Keratinocyte (primary cell): ENCODE measurements at regions not wholly inside any gene's neighbourhood (a gene's known extent, or its start where the extent isn't known, plus 50 kb on each side); places are given as distances from the start of the nearest gene placed in this dataset.

Experiments used
- DNase-seq: peaks from one replicate; pipeline ENCODE4 v3.0.0-alpha.2; 2011; ENCODE audit warnings: low read depth, missing footprints, low spot score
- FAIRE-seq: peaks from 2 replicates; lab custom pipeline; 2011; peaks lifted over from hg19 to GRCh38; lab: Jason Lieb, UNC
- H2AFZ ChIP-seq: 2 replicates; pipeline ENCODE4 v1.6.0; 2012; ENCODE audit warnings: low read length, control low read depth, inconsistent platforms; ENCODE audit not compliant: control insufficient read depth
- H3K27ac ChIP-seq: 2 replicates; pipeline ENCODE4 v1.5.1; 2011; ENCODE audit warnings: low read length; ENCODE audit not compliant: control insufficient read depth, insufficient read depth
- H3K27me3 ChIP-seq: 3 replicates; pipeline ENCODE4 v1.6.0; 2011; ENCODE audit warnings: low read length; ENCODE audit not compliant: control insufficient read depth, insufficient read depth; ENCODE audit errors: extremely low read depth
- H3K36me3 ChIP-seq, 2 experiments: 2 replicates in 1 of 2; 3 replicates in 1 of 2; pipeline ENCODE4 v1.5.1; 2011; ENCODE audit warnings: low read length in 2 of 2, mild to moderate bottlenecking in 1 of 2; ENCODE audit not compliant: control insufficient read depth in 2 of 2, insufficient read depth in 2 of 2; ENCODE audit errors: extremely low read depth in 1 of 2
- H3K4me1 ChIP-seq: 3 replicates; pipeline ENCODE4 v1.5.1; 2011; ENCODE audit warnings: low read length; ENCODE audit not compliant: control insufficient read depth, insufficient read depth; ENCODE audit errors: extremely low read depth
- H3K4me2 ChIP-seq: 3 replicates; pipeline ENCODE4 v1.6.0; 2011; ENCODE audit warnings: low read depth, low read length; ENCODE audit not compliant: control insufficient read depth, insufficient read depth; ENCODE audit errors: extremely low read depth
- H3K4me3 ChIP-seq, 3 experiments: fragments of 200-600 bp in 1 of 3; sonication (generic) in 1 of 3; 2 replicates in 2 of 3; 3 replicates in 1 of 3; pipeline ENCODE4 v1.5.1; 2011 to 2016; ENCODE audit warnings: low read length in 3 of 3, mild to moderate bottlenecking in 3 of 3, control low read depth in 2 of 3, inconsistent platforms in 1 of 3, low read depth in 1 of 3, mixed read lengths in 1 of 3, mixed run types in 1 of 3, moderate library complexity in 1 of 3; ENCODE audit not compliant: control insufficient read depth in 2 of 3, insufficient read depth in 2 of 3; ENCODE audit errors: extremely low read depth in 1 of 3
- H3K79me2 ChIP-seq: 2 replicates; pipeline ENCODE4 v1.6.0; 2012; ENCODE audit warnings: low read length; ENCODE audit not compliant: control insufficient read depth, insufficient read depth
- H3K9ac ChIP-seq: 3 replicates; pipeline ENCODE4 v1.6.0; 2011; ENCODE audit warnings: low read length; ENCODE audit not compliant: control insufficient read depth, insufficient read depth; ENCODE audit errors: extremely low read depth
- H3K9me1 ChIP-seq: 3 replicates; pipeline ENCODE4 v1.6.0; 2011; ENCODE audit warnings: low read length; ENCODE audit not compliant: control insufficient read depth, insufficient read depth; ENCODE audit errors: extremely low read depth
- H3K9me3 ChIP-seq: 2 replicates; pipeline ENCODE4 v1.5.1; 2012; ENCODE audit warnings: low read depth, low read length; ENCODE audit not compliant: control insufficient read depth
- H4K20me1 ChIP-seq: 3 replicates; pipeline ENCODE4 v1.6.0; 2011; ENCODE audit warnings: low read length; ENCODE audit not compliant: control insufficient read depth, insufficient read depth; ENCODE audit errors: extremely low read depth
- EZH2 ChIP-seq: IDR thresholded peaks from one replicate; pipeline ENCODE4 v1.6.1; 2012; ENCODE audit warnings: inconsistent platforms, mild to moderate bottlenecking, low read length, moderate library complexity
- dilution Hi-C: fragments of 300-500 bp; cut with MboI; formaldehyde crosslinking; loops from one replicate; pipeline ENCODE4 v1.7.0; 2020; ENCODE audit warnings: low sequenced_read_pairs; ENCODE audit not compliant: extremely low pct_ligation_motif_present
- TF ChIP-seq, protein P1 (sequence below), 3 experiments: IDR thresholded peaks in 1 of 3; conservative IDR thresholded peaks in 1 of 3; optimal IDR thresholded peaks in 1 of 3; 2 replicates in 2 of 3; 3 replicates in 1 of 3; pipeline versions ENCODE3 to v1.5.1; 2011; ENCODE audit warnings: low read length in 3 of 3, mild to moderate bottlenecking in 3 of 3, moderate library complexity in 2 of 3, control low read depth in 1 of 3, inconsistent platforms in 1 of 3; ENCODE audit not compliant: insufficient read depth in 2 of 3; ENCODE audit errors: extremely low read depth in 1 of 3

- Histone ChIP-seq H3K79me2 (no peaks in the 10 kb centered on the region), H3K4me3 (no peak overlapping the region), H3K9me3 (no peaks in the 10 kb centered on the region), H2AFZ (no peak overlapping the region), H3K36me3 (no peaks in the 10 kb centered on the region), H3K27me3 (no peaks in the 10 kb centered on the region), H3K9ac (no peak overlapping the region), H3K9me1 (no peaks in the 10 kb centered on the region), H3K27ac (no peak overlapping the region), H4K20me1 (no peaks in the 10 kb centered on the region), H3K4me1 (no peaks in the 10 kb centered on the region), H3K4me2 (no peak overlapping the region)
- DNase-seq (no peak), FAIRE-seq (no peak)
- TF ChIP-seq, protein P1, sequence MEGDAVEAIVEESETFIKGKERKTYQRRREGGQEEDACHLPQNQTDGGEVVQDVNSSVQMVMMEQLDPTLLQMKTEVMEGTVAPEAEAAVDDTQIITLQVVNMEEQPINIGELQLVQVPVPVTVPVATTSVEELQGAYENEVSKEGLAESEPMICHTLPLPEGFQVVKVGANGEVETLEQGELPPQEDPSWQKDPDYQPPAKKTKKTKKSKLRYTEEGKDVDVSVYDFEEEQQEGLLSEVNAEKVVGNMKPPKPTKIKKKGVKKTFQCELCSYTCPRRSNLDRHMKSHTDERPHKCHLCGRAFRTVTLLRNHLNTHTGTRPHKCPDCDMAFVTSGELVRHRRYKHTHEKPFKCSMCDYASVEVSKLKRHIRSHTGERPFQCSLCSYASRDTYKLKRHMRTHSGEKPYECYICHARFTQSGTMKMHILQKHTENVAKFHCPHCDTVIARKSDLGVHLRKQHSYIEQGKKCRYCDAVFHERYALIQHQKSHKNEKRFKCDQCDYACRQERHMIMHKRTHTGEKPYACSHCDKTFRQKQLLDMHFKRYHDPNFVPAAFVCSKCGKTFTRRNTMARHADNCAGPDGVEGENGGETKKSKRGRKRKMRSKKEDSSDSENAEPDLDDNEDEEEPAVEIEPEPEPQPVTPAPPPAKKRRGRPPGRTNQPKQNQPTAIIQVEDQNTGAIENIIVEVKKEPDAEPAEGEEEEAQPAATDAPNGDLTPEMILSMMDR (optimal IDR thresholded peaks at IDR 0.05 in 1 of 3, IDR thresholded peaks at IDR 0.05 in 1 of 3, conservative IDR thresholded peaks at IDR 0.05 in 1 of 3; ENCODE audit: extremely low read depth in 1 of 3, insufficient read depth in 2 of 3, low read length in 3 of 3), result no peak
- TF ChIP-seq EZH2, result no peak
- dilution Hi-C loops, result no loop called here
These were observed 128.1 kb downstream of the FANCF start for GRCh38 chr11:22497474-22497873.

- FAIRE-seq (no peak), DNase-seq (no peak)
- Histone ChIP-seq H2AFZ (peak overlapping the region; percentile 16), H3K9me3 (no peaks in the 10 kb centered on the region), H3K79me2 (no peaks in the 10 kb centered on the region), H3K9ac (no peak overlapping the region), H3K4me1 (no peaks in the 10 kb centered on the region), H3K27me3 (no peaks in the 10 kb centered on the region), H3K36me3 (no peaks in the 10 kb centered on the region), H4K20me1 (no peaks in the 10 kb centered on the region), H3K9me1 (no peaks in the 10 kb centered on the region), H3K27ac (no peak overlapping the region), H3K4me3 (no peak overlapping the region), H3K4me2 (peak overlapping the region; percentile 29)
- dilution Hi-C loops, result no loop called here
- TF ChIP-seq EZH2, result no peak
- TF ChIP-seq, protein P1 (optimal IDR thresholded peaks at IDR 0.05 in 1 of 3, IDR thresholded peaks at IDR 0.05 in 1 of 3, conservative IDR thresholded peaks at IDR 0.05 in 1 of 3; ENCODE audit: extremely low read depth in 1 of 3, insufficient read depth in 2 of 3, low read length in 3 of 3), result no peak
These were observed 133.9 kb downstream of the FANCF start for GRCh38 chr11:22491555-22492225.
